ENCODE measurements at regions not wholly inside any gene's neighbourhood (a gene's known extent, or its start where the extent isn't known, plus 50 kb on each side); places are given as distances from the start of the nearest gene placed in this dataset.

GRCh38 chr6:169862043-169862891 lies 110.8 kb downstream of the ERMARD start:
- H3K4me2 ChIP-seq (ENCODE audit: low read length) = 0 out of 2 replicates have a peak overlapping the region, but pooled peaks have one; percentile 6
- peaks cover 58% of the 10 kb centered on the region for H3K4me1 ChIP-seq (ENCODE audit: control insufficient read depth, low read length)

DNA sequence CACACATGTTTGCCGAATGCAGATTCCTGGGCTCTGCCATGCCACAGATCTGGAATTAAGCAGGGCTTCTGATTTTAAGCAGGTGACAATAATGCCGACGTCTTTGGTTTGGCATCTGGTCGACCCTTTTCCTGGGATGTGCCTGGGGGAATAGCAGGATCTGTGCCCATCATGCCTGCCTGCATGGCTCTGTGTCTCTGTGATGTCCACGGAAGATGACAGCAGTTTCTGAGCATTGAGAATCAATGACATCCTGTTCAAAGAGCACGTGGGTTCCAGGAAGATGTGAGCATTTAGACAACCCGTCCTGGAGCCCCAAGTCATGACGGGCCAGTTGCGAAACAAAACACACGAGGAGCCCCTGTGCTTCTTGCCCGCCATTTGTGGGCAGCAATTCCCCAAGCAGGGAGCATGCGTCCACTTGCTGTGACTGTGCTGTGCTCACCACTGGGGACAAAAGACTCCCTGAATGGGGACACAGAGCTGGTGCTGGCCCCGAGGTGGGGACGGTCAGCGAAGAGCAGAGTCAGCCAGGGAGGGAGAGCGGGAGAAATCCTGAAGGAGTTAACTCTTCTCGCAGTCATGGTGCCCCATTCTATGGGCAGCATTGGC lies 110.1 kb downstream of the ERMARD start:
- H3K9me2 ChIP-seq (replicated peaks; ENCODE audit: control insufficient read depth, low read length) = no peaks in the 10 kb centered on the region
- no peaks in the 10 kb centered on the region for H3K36me3 ChIP-seq (ENCODE audit: control insufficient read depth, low read length)
- no peaks in the 10 kb centered on the region for H3K79me2 ChIP-seq (ENCODE audit: control insufficient read depth, low read length)
- no peak overlapping the region for H3K4me2 ChIP-seq (ENCODE audit: low read length)
- H3K9me3 ChIP-seq (ENCODE audit: control insufficient read depth, insufficient read depth, low read length) = peaks cover 26% of the 10 kb centered on the region
- H3K4me3 ChIP-seq (ENCODE audit: low read length) = no peak overlapping the region
- no peak overlapping the region for H3K27ac ChIP-seq (ENCODE audit: low read depth, low read length)
- 0 out of 2 replicates have a peak, but pooled peaks cover 2% of the 10 kb centered on the region for H3F3A ChIP-seq (ENCODE audit: control insufficient read depth, insufficient read depth)
- no peak for TF ChIP-seq EZH2phosphoT487 (IDR thresholded peaks at IDR 0.05; ENCODE audit: borderline replicate concordance, low read length)
- TF ChIP-seq, protein P1, sequence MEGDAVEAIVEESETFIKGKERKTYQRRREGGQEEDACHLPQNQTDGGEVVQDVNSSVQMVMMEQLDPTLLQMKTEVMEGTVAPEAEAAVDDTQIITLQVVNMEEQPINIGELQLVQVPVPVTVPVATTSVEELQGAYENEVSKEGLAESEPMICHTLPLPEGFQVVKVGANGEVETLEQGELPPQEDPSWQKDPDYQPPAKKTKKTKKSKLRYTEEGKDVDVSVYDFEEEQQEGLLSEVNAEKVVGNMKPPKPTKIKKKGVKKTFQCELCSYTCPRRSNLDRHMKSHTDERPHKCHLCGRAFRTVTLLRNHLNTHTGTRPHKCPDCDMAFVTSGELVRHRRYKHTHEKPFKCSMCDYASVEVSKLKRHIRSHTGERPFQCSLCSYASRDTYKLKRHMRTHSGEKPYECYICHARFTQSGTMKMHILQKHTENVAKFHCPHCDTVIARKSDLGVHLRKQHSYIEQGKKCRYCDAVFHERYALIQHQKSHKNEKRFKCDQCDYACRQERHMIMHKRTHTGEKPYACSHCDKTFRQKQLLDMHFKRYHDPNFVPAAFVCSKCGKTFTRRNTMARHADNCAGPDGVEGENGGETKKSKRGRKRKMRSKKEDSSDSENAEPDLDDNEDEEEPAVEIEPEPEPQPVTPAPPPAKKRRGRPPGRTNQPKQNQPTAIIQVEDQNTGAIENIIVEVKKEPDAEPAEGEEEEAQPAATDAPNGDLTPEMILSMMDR (IDR thresholded peaks at IDR 0.05; ENCODE audit: low read depth, low read length, poor library complexity, severe bottlenecking) = no peak
- peaks cover 58% of the 10 kb centered on the region for H3K4me1 ChIP-seq (ENCODE audit: control insufficient read depth, low read length)
- H4K20me1 ChIP-seq (ENCODE audit: control insufficient read depth, insufficient read depth, low read depth, low read length) = no peaks in the 10 kb centered on the region
- H3K27me3 ChIP-seq (ENCODE audit: control insufficient read depth, low read length) = no peaks in the 10 kb centered on the region

More at GRCh38 chr6:169862043-169862891, 110.8 kb downstream of the ERMARD start:
- H3K4me3 ChIP-seq (ENCODE audit: low read length) = no peak overlapping the region
- TF ChIP-seq, protein P1 (IDR thresholded peaks at IDR 0.05; ENCODE audit: low read depth, low read length, poor library complexity, severe bottlenecking) = no peak
- no peak for TF ChIP-seq EZH2phosphoT487 (IDR thresholded peaks at IDR 0.05; ENCODE audit: borderline replicate concordance, low read length)
- H3K79me2 ChIP-seq (ENCODE audit: control insufficient read depth, low read length) = no peaks in the 10 kb centered on the region
- H4K20me1 ChIP-seq (ENCODE audit: control insufficient read depth, insufficient read depth, low read depth, low read length) = no peaks in the 10 kb centered on the region
- H3K27ac ChIP-seq (ENCODE audit: low read depth, low read length) = no peak overlapping the region
- H3K36me3 ChIP-seq (ENCODE audit: control insufficient read depth, low read length) = no peaks in the 10 kb centered on the region
- peaks cover 26% of the 10 kb centered on the region for H3K9me3 ChIP-seq (ENCODE audit: control insufficient read depth, insufficient read depth, low read length)
- H3F3A ChIP-seq (ENCODE audit: control insufficient read depth, insufficient read depth) = 0 out of 2 replicates have a peak, but pooled peaks cover 2% of the 10 kb centered on the region
- H3K27me3 ChIP-seq (ENCODE audit: control insufficient read depth, low read length) = no peaks in the 10 kb centered on the region
- H3K9me2 ChIP-seq (replicated peaks; ENCODE audit: control insufficient read depth, low read length) = no peaks in the 10 kb centered on the region

- Histone ChIP-seq H4K20me1 (ENCODE audit: control insufficient read depth, insufficient read depth, low read depth, low read length) (no peaks in the 10 kb centered on the region), H3K27me3 (ENCODE audit: control insufficient read depth, low read length) (no peaks in the 10 kb centered on the region), H3K79me2 (ENCODE audit: control insufficient read depth, low read length) (no peaks in the 10 kb centered on the region), H3F3A (ENCODE audit: control insufficient read depth, insufficient read depth) (0 out of 2 replicates have a peak, but pooled peaks cover 2% of the 10 kb centered on the region), H3K4me1 (ENCODE audit: control insufficient read depth, low read length) (peaks cover 51% of the 10 kb centered on the region), H3K27ac (ENCODE audit: low read depth, low read length) (no peak overlapping the region), H3K9me2 (replicated peaks; ENCODE audit: control insufficient read depth, low read length) (no peaks in the 10 kb centered on the region), H3K9me3 (ENCODE audit: control insufficient read depth, insufficient read depth, low read length) (peaks cover 26% of the 10 kb centered on the region), H3K4me3 (ENCODE audit: low read length) (peak overlapping the region; percentile 24; the same call in 1 of the 2 replicates), H3K4me2 (ENCODE audit: low read length) (peak overlapping the region; percentile 49), H3K36me3 (ENCODE audit: control insufficient read depth, low read length) (no peaks in the 10 kb centered on the region)
- no peak for TF ChIP-seq EZH2phosphoT487 (IDR thresholded peaks at IDR 0.05; ENCODE audit: borderline replicate concordance, low read length)
- TF ChIP-seq, protein P1 (IDR thresholded peaks at IDR 0.05; ENCODE audit: low read depth, low read length, poor library complexity, severe bottlenecking) = no peak
Observed at GRCh38 chr6:169859978-169860703, 108.7 kb downstream of the ERMARD start.
